ACC112 (cell line): ENCODE measurements at regions not wholly inside any gene's neighbourhood (a gene's known extent, or its start where the extent isn't known, plus 50 kb on each side); places are given as distances from the start of the nearest gene placed in this dataset.

ENCODE experiments used
- H2AFZ ChIP-seq: fragments of 200-600 bp; sonication (generic); one replicate; pipeline ENCODE4 v1.6.0; 2017; ENCODE audit warnings: antibody characterized with exemption, low read length; ENCODE audit not compliant: unreplicated experiment
- H3K27ac ChIP-seq: fragments of 200-600 bp; sonication (generic); 2 replicates; pipeline ENCODE4 v1.5.1; 2014; ENCODE audit warnings: low read depth, mild to moderate bottlenecking, antibody characterized with exemption, low read length, moderate library complexity
- H3K27me3 ChIP-seq: fragments of 200-600 bp; sonication (generic); 2 replicates; pipeline ENCODE4 v1.6.1; 2014; ENCODE audit warnings: mild to moderate bottlenecking, antibody characterized with exemption, low read length, moderate library complexity, mixed read lengths; ENCODE audit not compliant: insufficient read depth
- H3K36me3 ChIP-seq: fragments of 200-600 bp; sonication (generic); 2 replicates; pipeline ENCODE4 v1.6.1; 2016; ENCODE audit warnings: mild to moderate bottlenecking, antibody characterized with exemption, low read length, moderate library complexity, mixed read lengths; ENCODE audit not compliant: insufficient read depth
- H3K4me1 ChIP-seq: fragments of 200-600 bp; sonication (generic); one replicate; pipeline ENCODE4 v1.6.1; 2016; ENCODE audit warnings: low read length, mixed read lengths; ENCODE audit not compliant: insufficient read depth, unreplicated experiment, control insufficient read depth
- H3K4me3 ChIP-seq: fragments of 200-600 bp; sonication (generic); 2 replicates; pipeline ENCODE4 v1.5.1; 2014; ENCODE audit warnings: mild to moderate bottlenecking, low read depth, low read length
- H3K79me2 ChIP-seq: fragments of 200-600 bp; sonication (generic); one replicate; pipeline ENCODE4 v1.6.0; 2016; ENCODE audit warnings: low read length; ENCODE audit not compliant: control insufficient read depth, unreplicated experiment, insufficient read depth

- Histone ChIP-seq H3K27me3 (no peaks in the 10 kb centered on the region), H3K36me3 (no peaks in the 10 kb centered on the region), H3K27ac (no peak overlapping the region), H3K4me3 (no peak overlapping the region), H3K4me1 (no peaks in the 10 kb centered on the region), H2AFZ (no peak overlapping the region), H3K79me2 (no peaks in the 10 kb centered on the region)
Observed at GRCh38 chr3:103437883-103438282, 1003.1 kb downstream of the ZPLD1 start.

GRCh38 chr3:103440539-103441203 lies 1005.9 kb downstream of the ZPLD1 start:
- Histone ChIP-seq H3K79me2 (no peaks in the 10 kb centered on the region), H3K4me1 (no peaks in the 10 kb centered on the region), H3K4me3 (no peak overlapping the region), H3K27ac (no peak overlapping the region), H3K36me3 (no peaks in the 10 kb centered on the region), H3K27me3 (no peaks in the 10 kb centered on the region), H2AFZ (no peak overlapping the region)

GRCh38 chr3:103446953-103447629 lies 1012.3 kb downstream of the ZPLD1 start:
- H3K4me3 ChIP-seq: no peak overlapping the region
- no peaks in the 10 kb centered on the region for H3K4me1 ChIP-seq
- no peak overlapping the region for H2AFZ ChIP-seq
- H3K79me2 ChIP-seq: no peaks in the 10 kb centered on the region
- H3K27me3 ChIP-seq: no peaks in the 10 kb centered on the region
- no peak overlapping the region for H3K27ac ChIP-seq
- H3K36me3 ChIP-seq: no peaks in the 10 kb centered on the region

GRCh38 chr3:103453152-103453551 lies 1018.3 kb downstream of the ZPLD1 start:
- H3K4me1 ChIP-seq: no peaks in the 10 kb centered on the region
- H2AFZ ChIP-seq: no peak overlapping the region
- no peak overlapping the region for H3K4me3 ChIP-seq
- H3K36me3 ChIP-seq: no peaks in the 10 kb centered on the region
- H3K79me2 ChIP-seq: no peaks in the 10 kb centered on the region
- no peak overlapping the region for H3K27ac ChIP-seq
- no peaks in the 10 kb centered on the region for H3K27me3 ChIP-seq

- no peak overlapping the region for H2AFZ ChIP-seq
Observed at GRCh38 chr3:103459815-103460214, 1025.0 kb downstream of the ZPLD1 start.

GRCh38 chr3:103470498-103470897 lies 1035.7 kb downstream of the ZPLD1 start:
- Histone ChIP-seq H3K4me1 (no peaks in the 10 kb centered on the region), H3K27ac (no peak overlapping the region), H3K4me3 (no peak overlapping the region), H3K79me2 (no peaks in the 10 kb centered on the region), H2AFZ (no peak overlapping the region), H3K27me3 (no peaks in the 10 kb centered on the region), H3K36me3 (no peaks in the 10 kb centered on the region)

More at GRCh38 chr3:103459815-103460214, 1025.0 kb downstream of the ZPLD1 start:
- no peak overlapping the region for H3K27ac ChIP-seq
- H3K4me1 ChIP-seq: no peaks in the 10 kb centered on the region
- H3K4me3 ChIP-seq: no peak overlapping the region
- H3K79me2 ChIP-seq: no peaks in the 10 kb centered on the region
- H3K36me3 ChIP-seq: no peaks in the 10 kb centered on the region
- H3K27me3 ChIP-seq: no peaks in the 10 kb centered on the region

GRCh38 chr3:103494011-103494410 lies 1059.2 kb downstream of the ZPLD1 start:
- no peaks in the 10 kb centered on the region for H3K79me2 ChIP-seq
- no peaks in the 10 kb centered on the region for H3K36me3 ChIP-seq
- H3K27ac ChIP-seq: no peak overlapping the region

GRCh38 chr3:103494512-103494911 lies 1059.7 kb downstream of the ZPLD1 start:
- Histone ChIP-seq H3K27me3 (no peaks in the 10 kb centered on the region), H2AFZ (no peak overlapping the region), H3K36me3 (no peaks in the 10 kb centered on the region), H3K4me1 (no peaks in the 10 kb centered on the region), H3K27ac (no peak overlapping the region), H3K79me2 (no peaks in the 10 kb centered on the region), H3K4me3 (no peak overlapping the region)

More at GRCh38 chr3:103494011-103494410, 1059.2 kb downstream of the ZPLD1 start:
- Histone ChIP-seq H3K27me3 (no peaks in the 10 kb centered on the region), H3K4me1 (no peaks in the 10 kb centered on the region), H2AFZ (no peak overlapping the region), H3K4me3 (no peak overlapping the region)

- Histone ChIP-seq H3K79me2 (no peaks in the 10 kb centered on the region), H3K27ac (no peak overlapping the region), H3K4me1 (no peaks in the 10 kb centered on the region), H3K36me3 (no peaks in the 10 kb centered on the region), H2AFZ (no peak overlapping the region), H3K27me3 (no peaks in the 10 kb centered on the region), H3K4me3 (no peak overlapping the region)
Observed at GRCh38 chr3:103495186-103495585, 1060.4 kb downstream of the ZPLD1 start.

GRCh38 chr3:103499132-103499900 lies 1064.5 kb downstream of the ZPLD1 start:
- H3K79me2 ChIP-seq: no peaks in the 10 kb centered on the region

More at GRCh38 chr3:103499132-103499900, 1064.5 kb downstream of the ZPLD1 start:
- Histone ChIP-seq H3K27me3 (no peaks in the 10 kb centered on the region), H3K27ac (no peak overlapping the region), H3K36me3 (no peaks in the 10 kb centered on the region), H2AFZ (no peak overlapping the region), H3K4me3 (no peak overlapping the region), H3K4me1 (no peaks in the 10 kb centered on the region)
